A549 (cell line): ENCODE measurements at regions not wholly inside any gene's neighbourhood (a gene's known extent, or its start where the extent isn't known, plus 50 kb on each side); places are given as distances from the start of the nearest gene placed in this dataset.

Experiments
- ATAC-seq, 2 experiments: fragments of 200-7000 bp in 1 of 2; fragments of >200 bp in 1 of 2; cut with Nextera tagmentation in 1 of 2; cut with Tn5 transposase in 1 of 2; 3 replicates each; pipeline versions ENCODE4 v1.8.0 to v1.9.1; 2018 to 2020; ENCODE audit warnings: mild to moderate bottlenecking in 1 of 2, moderate library complexity in 1 of 2
- CTCF ChIA-PET: fragments of 300-600 bp; sonication (Branson Sonifier 250); formaldehyde crosslinking; extraction: SDS; loops from one replicate; lab custom pipeline; 2021; ENCODE audit warnings: antibody characterized with exemption, inconsistent platforms; lab: Yijun Ruan, JAX
- POLR2A ChIA-PET: fragments of 350-600 bp; formaldehyde crosslinking; extraction: SDS; loops from one replicate; lab custom pipeline; 2021; ENCODE audit warnings: antibody characterized with exemption, inconsistent platforms; lab: Yijun Ruan, JAX
- DNase-seq, 2 experiments: peaks; one replicate each; pipeline versions ENCODE4 v3.0.0 to v3.0.0-alpha.2; 2011 to 2016; ENCODE audit warnings: low read depth in 1 of 2, low spot score in 1 of 2
- FAIRE-seq: peaks from 2 replicates; lab custom pipeline; 2011; peaks lifted over from hg19 to GRCh38; lab: Jason Lieb, UNC
- H3K27ac ChIP-seq, 2 experiments: fragments of >200 bp; sonication (Bioruptor Twin); formaldehyde crosslinking; 3 replicates each; pipeline ENCODE4 v1.5.1; 2016 to 2017
- H3K4me1 ChIP-seq: fragments of >200 bp; sonication (Bioruptor Twin); formaldehyde crosslinking; 3 replicates; pipeline ENCODE4 v1.6.1; 2016
- H3K4me2 ChIP-seq: fragments of >200 bp; sonication (Bioruptor Twin); formaldehyde crosslinking; 3 replicates; pipeline ENCODE4 v1.6.1; 2016
- H3K4me3 ChIP-seq: fragments of >200 bp; sonication (Bioruptor Twin); formaldehyde crosslinking; 3 replicates; pipeline ENCODE4 v1.5.1; 2016
- H3K9me3 ChIP-seq: fragments of >200 bp; sonication (Bioruptor Twin); formaldehyde crosslinking; 3 replicates; pipeline ENCODE4 v1.6.1; 2016
- BHLHE40 ChIP-seq: IDR thresholded peaks from 2 replicates; pipeline ENCODE4 v1.6.1; 2012; ENCODE audit warnings: low read depth, low read length, inconsistent platforms
- CHD2 ChIP-seq: fragments of 150-350 bp; IDR thresholded peaks from 2 replicates; pipeline ENCODE4 v1.6.1; 2014; ENCODE audit warnings: low read length; ENCODE audit not compliant: partially characterized antibody
- CHD4 ChIP-seq: fragments of 200-600 bp; sonication (generic); IDR thresholded peaks from 2 replicates; pipeline ENCODE4 v1.6.1; 2016; ENCODE audit warnings: antibody characterized with exemption, mild to moderate bottlenecking, borderline replicate concordance
- E2F6 ChIP-seq: IDR thresholded peaks from 2 replicates; pipeline ENCODE4 v1.6.1; 2012; ENCODE audit warnings: low read depth, borderline replicate concordance
- EHMT2 ChIP-seq: fragments of 200-600 bp; sonication (generic); IDR thresholded peaks from 2 replicates; pipeline ENCODE4 v1.6.1; 2016; ENCODE audit warnings: antibody characterized with exemption, low read depth, mild to moderate bottlenecking, moderate library complexity
- EP300 ChIP-seq, 2 experiments: fragments of >200 bp; sonication (Bioruptor Twin); formaldehyde crosslinking; IDR thresholded peaks; 2 replicates in 1 of 2; 3 replicates in 1 of 2; pipeline ENCODE4 v1.6.1; 2016 to 2017
- FOSB ChIP-seq: fragments of 250-450 bp; sonication (Bioruptor Pico); IDR thresholded peaks from 2 replicates; pipeline ENCODE4 v1.5.0; 2020; ENCODE audit warnings: mild to moderate bottlenecking, moderate library complexity
- HES2 ChIP-seq: fragments of >200 bp; sonication (Bioruptor Twin); formaldehyde crosslinking; IDR thresholded peaks from 2 replicates; pipeline ENCODE4 v1.6.1; 2016
- HMGXB4 ChIP-seq: fragments of 250-450 bp; sonication (Bioruptor Pico); IDR thresholded peaks from 2 replicates; pipeline ENCODE4 v1.5.0; 2021; ENCODE audit warnings: mild to moderate bottlenecking, moderate library complexity, borderline replicate concordance
- HOXA7 ChIP-seq: fragments of 250-450 bp; sonication (Bioruptor Pico); IDR thresholded peaks from 2 replicates; pipeline ENCODE4 v1.5.0; 2020; ENCODE audit warnings: mild to moderate bottlenecking, moderate library complexity
- HOXB13 ChIP-seq: fragments of 250-450 bp; sonication (Bioruptor Pico); IDR thresholded peaks from 2 replicates; pipeline ENCODE4 v1.5.0; 2020; ENCODE audit warnings: low read depth, mild to moderate bottlenecking, moderate library complexity
- NFE2L2 ChIP-seq: fragments of 150-350 bp; conservative IDR thresholded peaks from 2 replicates; pipeline ENCODE4 v1.6.1; 2014; ENCODE audit warnings: low read length
- NPAS2 ChIP-seq: fragments of 250-450 bp; sonication (Bioruptor Pico); IDR thresholded peaks from 2 replicates; pipeline ENCODE4 v1.8.0; 2022; ENCODE audit warnings: mild to moderate bottlenecking, moderate library complexity, borderline replicate concordance
- POLR2A ChIP-seq: IDR thresholded peaks from 2 replicates; pipeline ENCODE4 v1.6.1; 2012; ENCODE audit warnings: mild to moderate bottlenecking, low read length
- POLR2AphosphoS2 ChIP-seq: conservative IDR thresholded peaks from 2 replicates; pipeline ENCODE4 v1.6.1; 2012; ENCODE audit warnings: low read length, improper control_type of control experiment, inconsistent platforms
- RCOR1 ChIP-seq: fragments of 150-350 bp; IDR thresholded peaks from 2 replicates; pipeline ENCODE4 v1.6.1; 2014; ENCODE audit warnings: antibody characterized with exemption, low read length, low read depth
- REST ChIP-seq: fragments of 200-600 bp; sonication (generic); IDR thresholded peaks from 2 replicates; pipeline ENCODE4 v1.6.1; 2016; ENCODE audit warnings: antibody characterized with exemption, mild to moderate bottlenecking, moderate library complexity
- SMC3 ChIP-seq: fragments of >200 bp; sonication (Bioruptor Twin); formaldehyde crosslinking; IDR thresholded peaks from 3 replicates; pipeline ENCODE4 v1.6.1; 2018; ENCODE audit warnings: inconsistent platforms
- SREBF2 ChIP-seq: fragments of 450-650 bp; IDR thresholded peaks from 2 replicates; pipeline ENCODE4 v1.6.1; 2014; ENCODE audit warnings: mild to moderate bottlenecking, moderate library complexity
- TP53 ChIP-seq: fragments of 250-450 bp; sonication (Bioruptor Pico); IDR thresholded peaks from 2 replicates; pipeline ENCODE4 v1.5.0; 2021; ENCODE audit warnings: mild to moderate bottlenecking, moderate library complexity
- ZNF302 ChIP-seq: fragments of 250-450 bp; sonication (Bioruptor Pico); IDR thresholded peaks from 2 replicates; pipeline ENCODE4 v1.9.0; 2021; ENCODE audit warnings: inconsistent platforms, mild to moderate bottlenecking, moderate library complexity
- WGBS: methylation state at CpG from one replicate; pipeline ENCODE4 v1.1.6; 2017; ENCODE audit errors: missing lambda C conversion rate; 5-methylcytosine and 5-hydroxymethylcytosine counted together

- TF ChIP-seq REST, result no peak
Observed at GRCh38 chr16:51916814-51917213, 630.1 kb downstream of the TOX3 start (continued).

- Histone ChIP-seq H3K9me3 (no peaks in the 10 kb centered on the region), H3K4me3 (no peak overlapping the region), H3K4me2 (no peak overlapping the region), H3K27ac (no peak overlapping the region), H3K4me1 (no peaks in the 10 kb centered on the region)
- WGBS, result 9% methylated on average over 4 of the region's 4 CpGs
- DNase-seq (no peak), FAIRE-seq (no peak), ATAC-seq (no peak)
- TF ChIP-seq ZNF302 (no peak), E2F6 (no peak), EHMT2 (no peak), SMC3 (no peak), POLR2A (no peak), HOXB13 (CRISPR knock-in tag) (no peak), HOXA7 (CRISPR knock-in tag) (no peak), POLR2AphosphoS2 (no peak)
- POLR2A ChIA-PET, result no interaction called here
- CTCF ChIA-PET, result no interaction called here
Observed at GRCh38 chr16:51916231-51916630, 630.7 kb downstream of the TOX3 start.

- Histone ChIP-seq H3K4me1 (no peaks in the 10 kb centered on the region), H3K27ac (no peak overlapping the region), H3K4me2 (no peak overlapping the region), H3K4me3 (no peak overlapping the region), H3K9me3 (no peaks in the 10 kb centered on the region)
- ChIA-PET POLR2A (no interaction called here), CTCF (interaction anchor here (0.9 to 1.0 kb wide), 2 partner anchors 10 to 27 kb away, joined by 3 to 4 read pairs; no protein-coding TSS in a partner anchor)
- DNase-seq (no peak), ATAC-seq (no peak), FAIRE-seq (no peak)
- TF ChIP-seq RCOR1 (no peak), ZNF302 (no peak), TP53 (CRISPR knock-in tag) (no peak), HMGXB4 (CRISPR knock-in tag) (no peak), BHLHE40 (no peak), SREBF2 (no peak), NFE2L2 (no peak), EP300 (IDR thresholded peaks at IDR 0.05) (no peak), SMC3 (no peak), FOSB (CRISPR knock-in tag) (no peak), CHD2 (no peak), NPAS2 (CRISPR knock-in tag) (no peak), HES2 (no peak), CHD4 (no peak)
Observed at GRCh38 chr16:51907680-51908079, 639.3 kb downstream of the TOX3 start.
